ENCODE measurements at regions not wholly inside any gene's neighbourhood (a gene's known extent, or its start where the extent isn't known, plus 50 kb on each side); places are given as distances from the start of the nearest gene placed in this dataset.
"Not testable (repeated sequence)": the region's sequence is repeated elsewhere in the genome, so short reads cannot be mapped to it uniquely, and the experiment has no call there.

DNA sequence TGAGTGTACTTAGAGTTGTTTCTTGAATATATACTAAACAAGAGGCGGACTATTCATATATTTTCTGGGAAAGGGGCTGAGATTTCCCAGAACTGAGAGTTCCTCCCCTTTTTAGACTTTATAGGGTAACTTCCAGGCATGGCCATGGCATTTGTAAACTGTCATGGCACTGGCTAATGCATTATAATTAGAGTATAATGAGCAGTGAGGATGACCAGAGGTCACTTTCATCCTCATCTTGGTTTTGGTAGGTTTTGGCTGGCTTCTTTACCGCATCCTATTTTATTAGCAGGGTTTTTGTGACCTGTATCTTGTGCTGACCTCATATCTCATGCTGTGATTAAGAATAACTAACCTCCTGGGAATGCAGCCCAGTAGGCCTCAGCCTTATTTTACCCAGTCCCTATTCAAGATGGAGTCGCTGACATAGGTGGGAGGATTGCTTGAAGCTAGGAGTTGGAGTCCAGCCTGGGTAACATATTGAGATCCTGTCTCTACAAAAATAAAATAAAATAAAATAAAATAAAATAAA lies 91.4 kb downstream of the MOBP start:
- TF ChIP-seq, protein P1, sequence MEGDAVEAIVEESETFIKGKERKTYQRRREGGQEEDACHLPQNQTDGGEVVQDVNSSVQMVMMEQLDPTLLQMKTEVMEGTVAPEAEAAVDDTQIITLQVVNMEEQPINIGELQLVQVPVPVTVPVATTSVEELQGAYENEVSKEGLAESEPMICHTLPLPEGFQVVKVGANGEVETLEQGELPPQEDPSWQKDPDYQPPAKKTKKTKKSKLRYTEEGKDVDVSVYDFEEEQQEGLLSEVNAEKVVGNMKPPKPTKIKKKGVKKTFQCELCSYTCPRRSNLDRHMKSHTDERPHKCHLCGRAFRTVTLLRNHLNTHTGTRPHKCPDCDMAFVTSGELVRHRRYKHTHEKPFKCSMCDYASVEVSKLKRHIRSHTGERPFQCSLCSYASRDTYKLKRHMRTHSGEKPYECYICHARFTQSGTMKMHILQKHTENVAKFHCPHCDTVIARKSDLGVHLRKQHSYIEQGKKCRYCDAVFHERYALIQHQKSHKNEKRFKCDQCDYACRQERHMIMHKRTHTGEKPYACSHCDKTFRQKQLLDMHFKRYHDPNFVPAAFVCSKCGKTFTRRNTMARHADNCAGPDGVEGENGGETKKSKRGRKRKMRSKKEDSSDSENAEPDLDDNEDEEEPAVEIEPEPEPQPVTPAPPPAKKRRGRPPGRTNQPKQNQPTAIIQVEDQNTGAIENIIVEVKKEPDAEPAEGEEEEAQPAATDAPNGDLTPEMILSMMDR (IDR thresholded peaks at IDR 0.05; ENCODE audit: unreplicated experiment) = no peak

GRCh38 chr3:39559543-39559942 lies 92.1 kb downstream of the MOBP start:
- H3K4me3 Mint-ChIP-seq = no peak overlapping the region
- TF ChIP-seq, protein P1 (IDR thresholded peaks at IDR 0.05; ENCODE audit: unreplicated experiment) = no peak
- H3K4me1 Mint-ChIP-seq = no peaks in the 10 kb centered on the region
- DNase-seq (ENCODE audit: low spot score in 2 of 2, unreplicated experiment in 2 of 2) = no peak
- no peaks in the 10 kb centered on the region for H3K36me3 Mint-ChIP-seq
- H3K9me3 Mint-ChIP-seq = peaks cover 10% of the 10 kb centered on the region
- peaks cover 4% of the 10 kb centered on the region for H3K27me3 Mint-ChIP-seq (ENCODE audit: low read depth)
- H3K27ac Mint-ChIP-seq = no peak overlapping the region

More for the DNA sequence above, 91.4 kb downstream of the MOBP start:
- DNase-seq (ENCODE audit: low spot score in 2 of 2, unreplicated experiment in 2 of 2) = no peak
- peaks cover 4% of the 10 kb centered on the region for H3K27me3 Mint-ChIP-seq (ENCODE audit: low read depth)
- no peaks in the 10 kb centered on the region for H3K36me3 Mint-ChIP-seq
- H3K27ac Mint-ChIP-seq = no peak overlapping the region
- H3K9me3 Mint-ChIP-seq = peaks cover 17% of the 10 kb centered on the region
- H3K4me1 Mint-ChIP-seq = no peaks in the 10 kb centered on the region
- no peak overlapping the region for H3K4me3 Mint-ChIP-seq

- Mint-ChIP-seq H3K36me3 (no peaks in the 10 kb centered on the region), H3K27ac (no peak overlapping the region), H3K9me3 (no peaks in the 10 kb centered on the region), H3K4me1 (no peaks in the 10 kb centered on the region), H3K27me3 (ENCODE audit: low read depth) (peaks cover 25% of the 10 kb centered on the region), H3K4me3 (no peak overlapping the region)
- TF ChIP-seq, protein P1 (IDR thresholded peaks at IDR 0.05; ENCODE audit: unreplicated experiment) = no peak
- no peak for DNase-seq (ENCODE audit: low spot score in 2 of 2, unreplicated experiment in 2 of 2)
These were observed 101.0 kb downstream of the MOBP start for GRCh38 chr3:39568508-39568907.

GRCh38 chr3:39569095-39569494 lies 101.6 kb downstream of the MOBP start:
- no peaks in the 10 kb centered on the region for H3K9me3 Mint-ChIP-seq
- no peak for DNase-seq (ENCODE audit: low spot score in 2 of 2, unreplicated experiment in 2 of 2)
- no peak overlapping the region for H3K4me3 Mint-ChIP-seq
- TF ChIP-seq, protein P1 (IDR thresholded peaks at IDR 0.05; ENCODE audit: unreplicated experiment) = no peak
- no peaks in the 10 kb centered on the region for H3K36me3 Mint-ChIP-seq
- H3K4me1 Mint-ChIP-seq = no peaks in the 10 kb centered on the region
- peaks cover 25% of the 10 kb centered on the region for H3K27me3 Mint-ChIP-seq (ENCODE audit: low read depth)
- H3K27ac Mint-ChIP-seq = no peak overlapping the region

DNA sequence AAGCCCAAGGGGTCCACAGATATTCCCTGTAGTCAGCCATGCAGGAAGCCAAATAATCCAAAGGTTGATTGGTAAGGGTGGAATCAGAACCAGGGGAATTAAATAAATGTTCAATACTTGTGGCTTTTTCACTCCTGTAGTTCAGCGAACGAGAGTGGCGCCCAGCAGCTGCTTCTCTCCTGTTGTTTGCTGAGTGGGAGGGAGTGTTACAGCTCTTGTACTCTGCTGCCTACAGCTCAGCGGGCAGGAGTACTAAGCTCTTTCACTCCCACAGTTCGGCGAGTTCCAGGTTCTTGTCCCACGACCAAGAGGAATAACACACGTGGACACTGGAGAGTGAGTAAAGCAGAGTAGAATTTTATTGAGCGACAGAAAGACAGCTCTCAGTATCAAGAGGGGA lies 105.9 kb downstream of the MOBP start:
- H3K27ac Mint-ChIP-seq = no peak overlapping the region
- TF ChIP-seq, protein P1 (IDR thresholded peaks at IDR 0.05; ENCODE audit: unreplicated experiment) = no peak
- H3K27me3 Mint-ChIP-seq (ENCODE audit: low read depth) = peaks cover 9% of the 10 kb centered on the region
- H3K4me3 Mint-ChIP-seq = no peak overlapping the region
- no peak for DNase-seq (ENCODE audit: low spot score in 2 of 2, unreplicated experiment in 2 of 2)
- H3K4me1 Mint-ChIP-seq = no peaks in the 10 kb centered on the region
- no peaks in the 10 kb centered on the region for H3K36me3 Mint-ChIP-seq
- H3K9me3 Mint-ChIP-seq = no peaks in the 10 kb centered on the region

DNA sequence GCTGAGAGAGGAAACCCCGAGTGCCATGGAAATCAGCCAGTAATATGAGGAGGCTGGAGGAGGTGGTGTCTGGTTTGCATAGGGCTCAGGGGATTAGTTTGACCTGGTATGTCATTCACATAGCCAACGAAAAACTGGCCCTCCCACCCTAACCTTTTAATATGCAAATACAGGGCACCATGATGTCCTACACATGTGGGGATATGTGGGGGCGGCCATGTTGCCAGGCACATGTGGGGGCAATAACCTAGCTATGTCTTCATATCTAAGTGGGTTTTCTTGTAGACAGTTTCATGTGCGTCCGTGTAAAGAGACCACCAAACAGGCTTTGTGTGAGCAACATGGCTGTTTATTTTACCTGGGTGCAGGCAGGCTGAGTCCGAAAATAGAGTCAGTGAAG lies 110.1 kb downstream of the MOBP start:
- TF ChIP-seq, protein P1 (IDR thresholded peaks at IDR 0.05; ENCODE audit: unreplicated experiment) = no peak
- no peaks in the 10 kb centered on the region for H3K36me3 Mint-ChIP-seq
- H3K27ac Mint-ChIP-seq = no peak overlapping the region
- DNase-seq (ENCODE audit: low spot score in 2 of 2, unreplicated experiment in 2 of 2) = no peak
- no peaks in the 10 kb centered on the region for H3K9me3 Mint-ChIP-seq
- peaks cover 6% of the 10 kb centered on the region for H3K27me3 Mint-ChIP-seq (ENCODE audit: low read depth)
- H3K4me3 Mint-ChIP-seq = no peak overlapping the region
- H3K4me1 Mint-ChIP-seq = peaks cover 3% of the 10 kb centered on the region

GRCh38 chr3:39586215-39586614 lies 118.7 kb downstream of the MOBP start:
- H3K27me3 Mint-ChIP-seq (ENCODE audit: low read depth); H3K4me1 Mint-ChIP-seq; H3K36me3 Mint-ChIP-seq; H3K27ac Mint-ChIP-seq; DNase-seq (ENCODE audit: low spot score in 2 of 2, unreplicated experiment in 2 of 2); H3K9me3 Mint-ChIP-seq; H3K4me3 Mint-ChIP-seq: not testable (repeated sequence)

All from mesothelial cell of epicardium (in vitro differentiated cells).